Mucosa of stomach (tissue), 1 donor: ENCODE measurements at regions not wholly inside any gene's neighbourhood (a gene's known extent, or its start where the extent isn't known, plus 50 kb on each side); places are given as distances from the start of the nearest gene placed in this dataset.

Source experiments
- H3K27me3 ChIP-seq: one replicate; pipeline ENCODE4 v1.7.0; 2013; ENCODE audit warnings: mild to moderate bottlenecking, low read length; ENCODE audit not compliant: control insufficient read depth, insufficient read depth
- H3K36me3 ChIP-seq: one replicate; pipeline ENCODE4 v1.7.0; 2013; ENCODE audit warnings: low read length; ENCODE audit not compliant: control insufficient read depth, insufficient read depth
- H3K4me1 ChIP-seq: one replicate; pipeline ENCODE4 v1.7.0; 2013; ENCODE audit warnings: mild to moderate bottlenecking, low read length; ENCODE audit not compliant: control insufficient read depth, insufficient read depth
- H3K4me3 ChIP-seq: one replicate; pipeline ENCODE4 v1.7.0; 2013; ENCODE audit warnings: low read length
- H3K9ac ChIP-seq: one replicate; pipeline ENCODE4 v1.7.0; 2013; ENCODE audit warnings: mild to moderate bottlenecking, low read length, moderate library complexity
- H3K9me3 ChIP-seq: one replicate; pipeline ENCODE4 v1.7.0; 2013; ENCODE audit warnings: mild to moderate bottlenecking, low read length, moderate library complexity; ENCODE audit not compliant: control insufficient read depth
- donor health status: Pancreatic carcinoma.

DNA sequence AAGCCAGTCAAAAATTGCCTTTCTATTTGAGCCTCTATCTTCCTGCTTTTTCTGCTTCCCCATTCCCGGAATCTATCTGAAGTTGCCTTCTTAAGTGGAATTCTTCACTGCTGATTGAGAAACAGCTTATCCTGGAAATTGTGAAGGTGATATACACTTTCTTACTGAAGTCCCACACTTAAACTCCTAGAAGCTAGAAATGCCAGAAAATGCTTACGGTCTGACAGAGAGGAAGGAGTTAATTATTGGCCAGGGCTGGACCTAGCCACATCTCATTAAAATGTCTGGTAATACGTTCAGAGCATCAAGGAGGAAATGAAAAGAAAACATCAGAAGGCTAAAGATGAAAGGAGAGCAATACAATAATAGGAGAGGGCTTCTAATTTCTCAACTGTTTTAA is 292.5 kb upstream of the SNX7 start:
- Histone ChIP-seq H3K36me3 (no peaks in the 10 kb centered on the region), H3K4me3 (no peak overlapping the region), H3K27me3 (no peaks in the 10 kb centered on the region), H3K4me1 (no peaks in the 10 kb centered on the region), H3K9ac (no peak overlapping the region), H3K9me3 (no peaks in the 10 kb centered on the region)

DNA sequence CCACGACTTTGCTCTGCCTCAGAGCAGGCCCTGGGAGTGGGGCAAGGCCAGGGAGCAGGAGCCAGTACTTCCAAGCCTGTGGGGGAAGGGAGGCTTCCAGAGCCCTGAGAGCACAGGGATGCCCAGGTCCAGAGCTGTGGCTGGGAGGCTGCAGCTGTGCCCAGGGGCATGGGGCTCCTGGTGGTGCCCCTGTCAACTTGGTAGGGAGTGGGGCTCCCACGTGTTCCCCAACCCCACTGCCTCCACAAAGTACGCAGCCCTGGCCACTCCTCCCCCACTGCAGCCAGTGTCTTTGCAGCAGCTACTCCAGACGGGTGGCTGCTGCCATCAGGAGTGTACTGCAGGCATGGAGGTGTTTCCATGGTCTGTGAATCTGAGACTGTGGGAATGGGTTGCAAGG is 294.1 kb upstream of the SNX7 start:
- no peak overlapping the region for H3K9ac ChIP-seq
- no peaks in the 10 kb centered on the region for H3K36me3 ChIP-seq
- no peak overlapping the region for H3K4me3 ChIP-seq
- no peaks in the 10 kb centered on the region for H3K9me3 ChIP-seq
- no peaks in the 10 kb centered on the region for H3K4me1 ChIP-seq
- no peaks in the 10 kb centered on the region for H3K27me3 ChIP-seq

DNA sequence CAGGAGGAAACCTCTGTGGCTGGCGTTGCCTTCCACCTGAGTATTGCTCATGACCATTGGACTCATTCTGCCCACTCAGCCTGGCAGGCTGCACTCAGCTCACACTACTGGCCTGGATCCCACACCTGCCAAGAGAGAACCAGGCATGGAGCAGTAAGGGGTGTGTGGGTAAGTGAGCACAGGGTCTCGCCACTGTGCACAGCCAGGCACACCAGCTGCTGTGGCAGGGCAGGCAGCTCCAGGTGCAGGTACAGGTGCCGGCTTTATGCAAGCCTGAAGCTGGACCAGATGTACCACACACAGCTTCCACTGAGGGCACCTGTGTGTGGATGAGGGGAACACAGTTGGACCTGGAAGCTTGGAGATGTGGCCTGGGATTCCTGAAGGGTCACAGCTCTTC is 295.2 kb upstream of the SNX7 start:
- H3K36me3 ChIP-seq: no peaks in the 10 kb centered on the region
- no peaks in the 10 kb centered on the region for H3K9me3 ChIP-seq
- no peaks in the 10 kb centered on the region for H3K27me3 ChIP-seq
- H3K9ac ChIP-seq: no peak overlapping the region
- no peak overlapping the region for H3K4me3 ChIP-seq
- no peaks in the 10 kb centered on the region for H3K4me1 ChIP-seq

DNA sequence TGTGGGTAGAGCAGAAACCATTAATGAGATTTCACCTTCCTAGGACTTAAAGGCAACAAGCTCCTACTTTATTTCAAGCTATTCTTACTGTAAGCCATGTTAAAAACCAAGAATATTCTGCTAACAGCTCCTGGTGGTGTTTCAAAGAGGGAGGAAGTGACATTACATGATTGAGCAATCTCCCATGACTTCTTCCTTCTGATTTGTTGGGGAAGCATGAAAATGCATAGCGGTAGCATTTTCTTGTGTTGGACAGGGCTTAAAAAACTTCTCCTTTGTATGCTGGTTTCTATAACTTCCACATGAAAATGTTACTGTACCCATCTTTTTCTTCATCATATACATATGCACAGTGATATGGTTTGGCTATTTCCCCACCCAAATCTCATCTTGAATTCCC is 297.0 kb upstream of the SNX7 start:
- Histone ChIP-seq H3K4me1 (no peaks in the 10 kb centered on the region), H3K4me3 (no peak overlapping the region), H3K9me3 (no peaks in the 10 kb centered on the region), H3K36me3 (no peaks in the 10 kb centered on the region), H3K27me3 (no peaks in the 10 kb centered on the region), H3K9ac (no peak overlapping the region)

DNA sequence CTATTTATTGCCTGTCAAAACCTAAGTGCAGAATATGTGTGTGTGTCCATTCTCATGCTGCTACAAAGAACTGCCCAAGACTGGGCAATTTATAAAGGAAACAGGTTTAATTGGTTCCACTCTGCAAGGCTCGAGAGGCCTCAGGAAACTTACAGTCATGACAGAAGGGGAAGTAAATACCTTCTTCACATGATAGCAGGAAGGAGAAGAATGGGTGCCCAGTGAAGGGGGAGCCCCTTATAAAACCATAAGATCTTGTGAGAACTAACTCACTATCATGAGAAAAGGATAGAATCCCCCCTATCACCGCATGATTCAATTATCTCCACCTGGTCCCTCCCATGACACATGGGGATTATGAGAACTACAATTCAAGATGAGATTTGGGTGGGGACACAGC is 300.7 kb upstream of the SNX7 start:
- Histone ChIP-seq H3K4me1 (no peaks in the 10 kb centered on the region), H3K4me3 (no peak overlapping the region), H3K27me3 (no peaks in the 10 kb centered on the region), H3K9me3 (no peaks in the 10 kb centered on the region), H3K9ac (no peak overlapping the region), H3K36me3 (no peaks in the 10 kb centered on the region)

DNA sequence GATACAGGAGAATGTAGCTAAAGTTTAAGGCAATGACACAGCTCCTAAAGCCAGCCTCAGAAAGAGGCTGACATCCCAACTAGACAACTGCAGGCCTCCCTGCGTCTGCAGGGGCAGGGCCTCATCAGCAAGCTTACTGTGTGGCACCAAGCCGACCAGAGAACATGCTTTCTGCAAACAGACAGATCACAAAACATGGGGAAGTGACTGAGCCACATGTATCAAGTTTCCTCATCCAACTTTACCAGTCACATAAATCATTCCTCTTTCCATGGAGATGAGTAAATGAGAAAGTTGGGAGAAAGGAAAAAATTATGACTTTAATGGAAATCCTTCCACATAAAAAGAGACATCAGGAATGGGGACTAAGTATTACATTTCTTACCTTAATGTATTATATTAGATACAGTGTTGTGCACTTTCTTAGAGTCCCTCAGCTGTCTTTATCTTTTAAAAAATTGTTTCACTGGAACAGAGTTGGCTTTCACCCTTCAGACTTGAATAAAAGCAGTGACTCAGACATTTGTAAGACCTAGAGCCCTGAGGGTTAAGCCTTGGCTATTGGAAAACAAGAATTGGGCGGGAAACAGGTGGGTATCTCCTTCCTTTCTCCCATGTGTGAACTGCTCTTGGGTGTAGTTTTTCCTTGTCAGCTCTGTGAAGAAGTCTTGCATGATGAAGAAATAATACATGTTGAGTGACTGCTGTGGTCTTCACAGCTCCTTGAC is 305.7 kb upstream of the SNX7 start:
- Histone ChIP-seq H3K36me3 (no peaks in the 10 kb centered on the region), H3K4me1 (no peaks in the 10 kb centered on the region), H3K4me3 (no peak overlapping the region), H3K27me3 (no peaks in the 10 kb centered on the region), H3K9ac (no peak overlapping the region), H3K9me3 (no peaks in the 10 kb centered on the region)

DNA sequence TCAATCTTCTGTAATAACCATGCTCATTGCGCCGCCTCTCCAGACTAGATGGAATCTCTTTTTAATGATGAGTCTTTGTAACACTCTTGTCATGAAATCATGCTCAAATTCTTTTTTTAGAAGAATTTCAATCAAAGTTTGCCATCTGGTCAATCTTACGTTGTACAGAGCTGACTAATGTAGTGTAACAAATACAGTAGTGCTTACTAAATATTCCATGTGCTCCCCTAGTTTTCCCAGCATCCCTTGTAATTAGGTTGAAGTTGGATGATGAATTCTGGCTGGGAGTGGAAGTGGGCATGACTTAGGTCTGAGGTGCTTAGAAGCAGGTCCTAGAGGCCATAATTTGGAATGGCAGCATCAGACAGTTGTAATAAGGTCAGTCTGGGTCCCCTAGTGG is 309.1 kb upstream of the SNX7 start:
- Histone ChIP-seq H3K36me3 (no peaks in the 10 kb centered on the region), H3K9ac (no peak overlapping the region), H3K4me3 (no peak overlapping the region), H3K9me3 (no peaks in the 10 kb centered on the region), H3K4me1 (no peaks in the 10 kb centered on the region), H3K27me3 (no peaks in the 10 kb centered on the region)

DNA sequence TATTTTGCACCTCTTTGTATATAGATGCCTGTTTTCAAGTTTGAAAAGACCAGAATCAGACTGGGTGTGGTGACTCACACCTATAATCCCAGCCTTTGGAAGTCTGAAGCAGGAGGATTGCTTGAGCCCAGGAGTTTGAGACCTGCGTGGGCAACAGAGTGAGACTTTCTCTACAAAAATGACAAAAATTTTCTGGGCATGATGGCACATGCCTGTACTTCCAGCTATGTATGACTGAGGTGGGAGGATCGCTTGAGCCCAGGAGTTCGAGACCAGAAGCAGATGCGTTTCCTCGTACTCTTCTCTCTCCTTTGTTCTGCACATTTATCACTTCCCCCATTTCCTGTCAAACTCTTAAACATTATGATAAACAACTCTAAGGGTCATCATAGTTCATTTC is 310.0 kb upstream of the SNX7 start:
- Histone ChIP-seq H3K4me3 (no peak overlapping the region), H3K9me3 (no peaks in the 10 kb centered on the region), H3K9ac (no peak overlapping the region), H3K27me3 (no peaks in the 10 kb centered on the region), H3K4me1 (no peaks in the 10 kb centered on the region), H3K36me3 (no peaks in the 10 kb centered on the region)

DNA sequence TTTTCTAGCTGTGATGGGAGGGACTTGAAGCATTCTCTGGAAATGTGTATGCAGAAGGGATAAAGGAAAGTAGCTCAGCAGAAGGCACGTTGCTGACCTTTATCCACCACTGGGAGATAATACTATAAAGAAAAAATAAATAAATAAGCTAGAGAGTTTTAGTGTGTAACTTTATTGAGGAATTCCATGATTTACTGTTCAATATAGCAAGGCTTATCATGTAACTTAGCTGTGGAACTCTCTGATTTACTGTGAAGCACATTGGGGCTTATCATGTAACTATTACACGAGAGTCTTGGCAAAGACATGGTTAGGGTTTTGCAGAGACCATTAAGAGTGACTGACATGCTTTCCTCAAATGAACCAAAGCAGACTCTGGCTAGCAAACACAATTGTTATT is 316.1 kb upstream of the SNX7 start:
- Histone ChIP-seq H3K4me1 (no peaks in the 10 kb centered on the region), H3K36me3 (no peaks in the 10 kb centered on the region), H3K27me3 (no peaks in the 10 kb centered on the region), H3K9me3 (no peaks in the 10 kb centered on the region), H3K4me3 (no peak overlapping the region), H3K9ac (no peak overlapping the region)

DNA sequence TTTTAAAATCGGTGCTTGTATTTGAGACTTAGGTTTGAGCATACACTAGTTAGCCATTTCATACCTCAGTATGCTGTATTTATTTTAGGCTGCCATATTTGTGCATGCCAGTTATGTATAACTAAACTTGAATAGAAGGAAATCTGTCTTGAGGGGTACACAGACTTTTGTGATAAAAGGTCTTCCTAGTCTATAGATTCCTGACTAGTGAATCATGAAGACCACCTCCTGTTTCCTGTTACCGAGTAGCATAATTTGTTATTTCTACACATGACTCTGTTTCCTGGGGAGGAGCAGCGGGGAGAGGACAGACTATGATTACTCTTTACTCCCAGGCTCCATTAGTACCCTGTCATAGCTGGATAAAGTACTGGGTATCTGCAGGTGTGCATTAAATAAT is 316.8 kb upstream of the SNX7 start:
- Histone ChIP-seq H3K36me3 (no peaks in the 10 kb centered on the region), H3K9ac (no peak overlapping the region), H3K4me3 (no peak overlapping the region), H3K9me3 (no peaks in the 10 kb centered on the region), H3K27me3 (no peaks in the 10 kb centered on the region), H3K4me1 (no peaks in the 10 kb centered on the region)

DNA sequence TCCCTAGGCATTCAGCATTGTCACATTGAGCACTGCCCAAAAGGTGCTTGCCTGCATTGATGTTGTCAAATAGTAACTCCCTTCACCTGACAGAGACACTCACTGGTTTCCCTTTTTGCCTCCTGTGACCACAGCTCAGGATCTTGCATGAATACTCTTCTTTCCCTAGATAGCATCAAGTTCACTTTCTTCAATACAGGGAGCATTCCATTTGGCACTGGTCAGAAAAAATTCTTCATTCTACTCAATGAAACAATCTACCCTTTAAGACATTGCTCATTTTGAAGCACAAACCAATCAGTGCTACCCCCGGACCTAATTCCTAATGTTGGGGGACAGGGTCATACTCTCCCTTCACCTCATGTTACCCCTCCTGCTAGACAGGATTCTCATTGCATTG is 319.0 kb upstream of the SNX7 start:
- H3K4me1 ChIP-seq: no peaks in the 10 kb centered on the region
- no peaks in the 10 kb centered on the region for H3K27me3 ChIP-seq
- H3K9me3 ChIP-seq: no peaks in the 10 kb centered on the region
- H3K9ac ChIP-seq: no peak overlapping the region
- H3K36me3 ChIP-seq: no peaks in the 10 kb centered on the region
- no peak overlapping the region for H3K4me3 ChIP-seq

DNA sequence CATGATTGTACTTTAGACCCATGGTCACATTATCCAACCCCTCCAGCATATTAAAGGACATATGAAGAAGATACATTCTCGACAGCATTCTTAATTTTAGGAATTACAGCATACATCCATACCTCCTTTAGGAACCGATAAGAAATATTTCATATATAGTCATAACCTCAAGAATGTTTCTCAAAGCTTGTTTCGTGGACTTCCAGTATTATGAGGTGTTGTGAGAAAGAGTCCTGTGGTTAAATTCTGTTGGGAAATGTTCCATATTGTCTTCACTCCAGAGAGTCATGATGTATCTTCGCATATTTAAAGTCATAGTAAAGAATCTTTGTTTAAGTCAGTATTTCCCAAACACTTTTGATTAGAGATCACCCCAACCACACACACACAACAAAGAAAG is 321.0 kb upstream of the SNX7 start:
- H3K4me3 ChIP-seq: no peak overlapping the region
- H3K27me3 ChIP-seq: no peaks in the 10 kb centered on the region
- H3K4me1 ChIP-seq: no peaks in the 10 kb centered on the region
- H3K9me3 ChIP-seq: no peaks in the 10 kb centered on the region
- H3K36me3 ChIP-seq: no peaks in the 10 kb centered on the region
- no peak overlapping the region for H3K9ac ChIP-seq

DNA sequence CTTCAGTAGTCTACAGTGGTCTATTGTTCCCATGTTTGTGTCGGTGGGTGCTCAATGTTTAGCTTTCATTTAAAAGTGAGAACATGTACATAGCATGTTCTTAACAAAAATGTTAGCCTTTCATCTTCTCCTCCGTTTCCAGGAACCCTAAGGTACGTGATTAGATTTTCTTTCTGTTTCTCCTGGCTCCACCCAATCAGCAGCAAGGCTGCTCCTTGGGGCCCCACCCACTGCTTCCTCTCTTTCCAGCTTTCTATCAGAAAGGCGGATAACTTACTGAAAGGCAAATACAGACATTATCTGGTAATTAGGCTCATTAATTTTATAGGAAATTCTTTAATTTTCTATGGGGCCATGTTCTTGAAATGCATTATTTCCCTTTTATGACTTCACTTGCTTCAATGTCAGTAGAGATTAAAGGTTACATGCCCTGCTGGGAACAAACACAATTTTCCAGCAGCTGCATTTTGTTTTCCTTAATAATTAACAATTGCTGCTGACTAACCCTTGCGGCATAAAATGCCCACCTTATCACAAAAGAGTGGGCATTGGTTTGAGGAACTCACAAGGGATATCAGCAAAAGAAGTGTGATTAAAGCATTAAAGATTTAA is 324.9 kb upstream of the SNX7 start:
- H3K4me3 ChIP-seq: peak overlapping the region; percentile 34

More for the DNA sequence above, 324.9 kb upstream of the SNX7 start:
- Histone ChIP-seq H3K27me3 (no peaks in the 10 kb centered on the region), H3K9ac (no peak overlapping the region), H3K36me3 (no peaks in the 10 kb centered on the region), H3K9me3 (no peaks in the 10 kb centered on the region), H3K4me1 (no peaks in the 10 kb centered on the region)
